ENCODE measurements at regions not wholly inside any gene's neighbourhood (a gene's known extent, or its start where the extent isn't known, plus 50 kb on each side); places are given as distances from the start of the nearest gene placed in this dataset.

DNA sequence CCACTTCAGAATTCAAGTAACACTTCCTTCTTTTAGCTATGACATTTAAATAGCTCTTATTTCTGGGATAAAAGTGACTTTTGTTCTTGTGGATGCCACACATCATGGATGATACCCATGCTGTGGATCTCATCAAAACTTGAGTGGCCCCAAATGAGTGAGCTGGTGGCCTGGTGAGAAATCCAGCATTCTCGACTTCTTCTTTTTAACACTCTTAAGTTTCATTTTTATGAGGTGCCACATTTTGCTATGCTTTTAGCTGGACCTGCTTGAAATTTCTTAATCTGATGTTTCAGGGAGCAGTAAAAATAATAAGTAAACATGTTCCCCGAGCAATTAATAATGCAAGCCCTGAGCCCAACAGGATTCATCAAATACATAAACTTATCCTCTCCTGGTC is 384.8 kb upstream of the MEF2C start (continued):
- TF ChIP-seq, protein P1, sequence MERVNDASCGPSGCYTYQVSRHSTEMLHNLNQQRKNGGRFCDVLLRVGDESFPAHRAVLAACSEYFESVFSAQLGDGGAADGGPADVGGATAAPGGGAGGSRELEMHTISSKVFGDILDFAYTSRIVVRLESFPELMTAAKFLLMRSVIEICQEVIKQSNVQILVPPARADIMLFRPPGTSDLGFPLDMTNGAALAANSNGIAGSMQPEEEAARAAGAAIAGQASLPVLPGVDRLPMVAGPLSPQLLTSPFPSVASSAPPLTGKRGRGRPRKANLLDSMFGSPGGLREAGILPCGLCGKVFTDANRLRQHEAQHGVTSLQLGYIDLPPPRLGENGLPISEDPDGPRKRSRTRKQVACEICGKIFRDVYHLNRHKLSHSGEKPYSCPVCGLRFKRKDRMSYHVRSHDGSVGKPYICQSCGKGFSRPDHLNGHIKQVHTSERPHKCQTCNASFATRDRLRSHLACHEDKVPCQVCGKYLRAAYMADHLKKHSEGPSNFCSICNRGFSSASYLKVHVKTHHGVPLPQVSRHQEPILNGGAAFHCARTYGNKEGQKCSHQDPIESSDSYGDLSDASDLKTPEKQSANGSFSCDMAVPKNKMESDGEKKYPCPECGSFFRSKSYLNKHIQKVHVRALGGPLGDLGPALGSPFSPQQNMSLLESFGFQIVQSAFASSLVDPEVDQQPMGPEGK (CRISPR knock-in tag; IDR thresholded peaks at IDR 0.05; ENCODE audit: borderline replicate concordance): no peak
- TF ChIP-seq ESRRG (CRISPR knock-in tag; IDR thresholded peaks at IDR 0.05) (no peak), GLIS3 (CRISPR knock-in tag; IDR thresholded peaks at IDR 0.05) (no peak)

DNA sequence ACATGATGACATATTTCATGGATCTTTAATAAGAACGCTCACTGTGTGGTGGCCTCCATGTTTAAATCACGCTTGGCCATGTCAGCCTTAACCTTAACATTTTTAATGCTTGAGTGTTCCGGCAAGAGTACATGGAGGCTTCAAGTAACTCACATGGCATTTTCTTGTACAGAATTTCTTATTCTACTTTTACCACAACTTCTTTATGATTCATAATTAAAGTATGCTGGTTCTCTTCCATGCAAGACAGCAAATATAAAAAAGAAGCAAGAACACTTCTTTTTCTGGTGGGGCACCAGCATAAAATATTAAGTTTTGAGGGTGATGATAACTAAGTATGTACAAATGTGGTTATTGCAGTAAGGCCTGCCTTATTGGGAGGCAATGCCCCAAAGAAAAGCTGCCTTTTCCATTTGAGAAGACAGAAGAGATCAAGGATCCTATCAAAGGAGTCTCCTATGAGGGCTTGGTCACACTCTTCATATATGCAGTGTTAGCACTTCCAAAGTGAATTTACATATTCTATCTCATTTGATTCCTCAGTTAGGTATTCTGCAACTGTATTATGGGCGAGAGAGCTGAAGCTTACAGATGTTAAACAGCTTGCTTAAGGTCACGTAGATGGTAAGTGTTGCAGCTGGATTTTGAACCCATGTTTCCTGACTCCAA is 382.7 kb upstream of the MEF2C start:
- peak; percentile 65 for ATAC-seq

DNA sequence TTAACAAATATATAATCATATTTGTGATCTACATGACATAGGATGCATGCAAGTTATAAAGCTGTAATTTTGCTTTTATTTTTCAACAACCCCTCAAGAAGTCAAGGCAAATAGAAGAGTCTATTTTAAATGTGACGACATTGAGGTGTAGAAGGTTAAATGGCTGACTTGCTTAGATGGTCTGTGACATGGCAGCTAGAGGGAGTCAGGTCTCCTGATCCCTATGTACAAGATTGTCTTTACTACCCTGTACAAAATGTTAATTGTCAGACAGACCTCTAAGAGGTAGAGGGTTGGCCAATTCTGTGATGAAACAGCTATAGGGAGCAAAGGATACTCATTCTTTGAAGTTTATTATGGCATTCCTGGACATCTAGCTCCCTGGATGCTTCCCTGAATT is 380.9 kb upstream of the MEF2C start:
- TF ChIP-seq SNAI2 (CRISPR knock-in tag; IDR thresholded peaks at IDR 0.05) (no peak), ZNF70 (CRISPR knock-in tag; IDR thresholded peaks at IDR 0.05) (no peak), ZFP30 (CRISPR knock-in tag; IDR thresholded peaks at IDR 0.05) (no peak), TCF4 (CRISPR knock-in tag; IDR thresholded peaks at IDR 0.05; ENCODE audit: borderline replicate concordance) (no peak), GLIS3 (CRISPR knock-in tag; IDR thresholded peaks at IDR 0.05) (no peak), ESRRG (CRISPR knock-in tag; IDR thresholded peaks at IDR 0.05) (no peak), ZFP3 (CRISPR knock-in tag; IDR thresholded peaks at IDR 0.05) (no peak), BACH2 (CRISPR knock-in tag; IDR thresholded peaks at IDR 0.05; ENCODE audit: borderline replicate concordance) (no peak), PPARA (CRISPR knock-in tag; IDR thresholded peaks at IDR 0.05; ENCODE audit: borderline replicate concordance) (no peak)
- TF ChIP-seq, protein P1 (CRISPR knock-in tag; IDR thresholded peaks at IDR 0.05; ENCODE audit: borderline replicate concordance): no peak
- ATAC-seq: no peak

More for the DNA sequence above, 382.7 kb upstream of the MEF2C start:
- TF ChIP-seq, protein P2, sequence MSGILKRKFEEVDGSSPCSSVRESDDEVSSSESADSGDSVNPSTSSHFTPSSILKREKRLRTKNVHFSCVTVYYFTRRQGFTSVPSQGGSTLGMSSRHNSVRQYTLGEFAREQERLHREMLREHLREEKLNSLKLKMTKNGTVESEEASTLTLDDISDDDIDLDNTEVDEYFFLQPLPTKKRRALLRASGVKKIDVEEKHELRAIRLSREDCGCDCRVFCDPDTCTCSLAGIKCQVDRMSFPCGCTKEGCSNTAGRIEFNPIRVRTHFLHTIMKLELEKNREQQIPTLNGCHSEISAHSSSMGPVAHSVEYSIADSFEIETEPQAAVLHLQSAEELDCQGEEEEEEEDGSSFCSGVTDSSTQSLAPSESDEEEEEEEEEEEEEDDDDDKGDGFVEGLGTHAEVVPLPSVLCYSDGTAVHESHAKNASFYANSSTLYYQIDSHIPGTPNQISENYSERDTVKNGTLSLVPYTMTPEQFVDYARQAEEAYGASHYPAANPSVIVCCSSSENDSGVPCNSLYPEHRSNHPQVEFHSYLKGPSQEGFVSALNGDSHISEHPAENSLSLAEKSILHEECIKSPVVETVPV (CRISPR knock-in tag; IDR thresholded peaks at IDR 0.05): no peak
- TF ChIP-seq SNAI2 (CRISPR knock-in tag; IDR thresholded peaks at IDR 0.05) (no peak), ESRRG (CRISPR knock-in tag; IDR thresholded peaks at IDR 0.05) (no peak), RARB (CRISPR knock-in tag; IDR thresholded peaks at IDR 0.05) (no peak), BACH2 (CRISPR knock-in tag; IDR thresholded peaks at IDR 0.05; ENCODE audit: borderline replicate concordance) (no peak)
- TF ChIP-seq, protein P3, sequence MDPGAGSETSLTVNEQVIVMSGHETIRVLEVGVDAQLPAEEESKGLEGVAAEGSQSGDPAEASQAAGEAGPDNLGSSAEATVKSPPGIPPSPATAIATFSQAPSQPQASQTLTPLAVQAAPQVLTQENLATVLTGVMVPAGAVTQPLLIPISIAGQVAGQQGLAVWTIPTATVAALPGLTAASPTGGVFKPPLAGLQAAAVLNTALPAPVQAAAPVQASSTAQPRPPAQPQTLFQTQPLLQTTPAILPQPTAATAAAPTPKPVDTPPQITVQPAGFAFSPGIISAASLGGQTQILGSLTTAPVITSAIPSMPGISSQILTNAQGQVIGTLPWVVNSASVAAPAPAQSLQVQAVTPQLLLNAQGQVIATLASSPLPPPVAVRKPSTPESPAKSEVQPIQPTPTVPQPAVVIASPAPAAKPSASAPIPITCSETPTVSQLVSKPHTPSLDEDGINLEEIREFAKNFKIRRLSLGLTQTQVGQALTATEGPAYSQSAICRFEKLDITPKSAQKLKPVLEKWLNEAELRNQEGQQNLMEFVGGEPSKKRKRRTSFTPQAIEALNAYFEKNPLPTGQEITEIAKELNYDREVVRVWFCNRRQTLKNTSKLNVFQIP (CRISPR knock-in tag; IDR thresholded peaks at IDR 0.05; ENCODE audit: borderline replicate concordance, low read depth): no peak
- TF ChIP-seq, protein P4, sequence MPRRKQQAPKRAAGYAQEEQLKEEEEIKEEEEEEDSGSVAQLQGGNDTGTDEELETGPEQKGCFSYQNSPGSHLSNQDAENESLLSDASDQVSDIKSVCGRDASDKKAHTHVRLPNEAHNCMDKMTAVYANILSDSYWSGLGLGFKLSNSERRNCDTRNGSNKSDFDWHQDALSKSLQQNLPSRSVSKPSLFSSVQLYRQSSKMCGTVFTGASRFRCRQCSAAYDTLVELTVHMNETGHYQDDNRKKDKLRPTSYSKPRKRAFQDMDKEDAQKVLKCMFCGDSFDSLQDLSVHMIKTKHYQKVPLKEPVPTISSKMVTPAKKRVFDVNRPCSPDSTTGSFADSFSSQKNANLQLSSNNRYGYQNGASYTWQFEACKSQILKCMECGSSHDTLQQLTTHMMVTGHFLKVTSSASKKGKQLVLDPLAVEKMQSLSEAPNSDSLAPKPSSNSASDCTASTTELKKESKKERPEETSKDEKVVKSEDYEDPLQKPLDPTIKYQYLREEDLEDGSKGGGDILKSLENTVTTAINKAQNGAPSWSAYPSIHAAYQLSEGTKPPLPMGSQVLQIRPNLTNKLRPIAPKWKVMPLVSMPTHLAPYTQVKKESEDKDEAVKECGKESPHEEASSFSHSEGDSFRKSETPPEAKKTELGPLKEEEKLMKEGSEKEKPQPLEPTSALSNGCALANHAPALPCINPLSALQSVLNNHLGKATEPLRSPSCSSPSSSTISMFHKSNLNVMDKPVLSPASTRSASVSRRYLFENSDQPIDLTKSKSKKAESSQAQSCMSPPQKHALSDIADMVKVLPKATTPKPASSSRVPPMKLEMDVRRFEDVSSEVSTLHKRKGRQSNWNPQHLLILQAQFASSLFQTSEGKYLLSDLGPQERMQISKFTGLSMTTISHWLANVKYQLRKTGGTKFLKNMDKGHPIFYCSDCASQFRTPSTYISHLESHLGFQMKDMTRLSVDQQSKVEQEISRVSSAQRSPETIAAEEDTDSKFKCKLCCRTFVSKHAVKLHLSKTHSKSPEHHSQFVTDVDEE (CRISPR knock-in tag; IDR thresholded peaks at IDR 0.05): no peak
- TF ChIP-seq, protein P5, sequence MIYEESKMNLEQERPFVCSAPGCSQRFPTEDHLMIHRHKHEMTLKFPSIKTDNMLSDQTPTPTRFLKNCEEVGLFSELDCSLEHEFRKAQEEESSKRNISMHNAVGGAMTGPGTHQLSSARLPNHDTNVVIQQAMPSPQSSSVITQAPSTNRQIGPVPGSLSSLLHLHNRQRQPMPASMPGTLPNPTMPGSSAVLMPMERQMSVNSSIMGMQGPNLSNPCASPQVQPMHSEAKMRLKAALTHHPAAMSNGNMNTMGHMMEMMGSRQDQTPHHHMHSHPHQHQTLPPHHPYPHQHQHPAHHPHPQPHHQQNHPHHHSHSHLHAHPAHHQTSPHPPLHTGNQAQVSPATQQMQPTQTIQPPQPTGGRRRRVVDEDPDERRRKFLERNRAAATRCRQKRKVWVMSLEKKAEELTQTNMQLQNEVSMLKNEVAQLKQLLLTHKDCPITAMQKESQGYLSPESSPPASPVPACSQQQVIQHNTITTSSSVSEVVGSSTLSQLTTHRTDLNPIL (CRISPR knock-in tag; IDR thresholded peaks at IDR 0.05; ENCODE audit: low read depth): no peak

DNA sequence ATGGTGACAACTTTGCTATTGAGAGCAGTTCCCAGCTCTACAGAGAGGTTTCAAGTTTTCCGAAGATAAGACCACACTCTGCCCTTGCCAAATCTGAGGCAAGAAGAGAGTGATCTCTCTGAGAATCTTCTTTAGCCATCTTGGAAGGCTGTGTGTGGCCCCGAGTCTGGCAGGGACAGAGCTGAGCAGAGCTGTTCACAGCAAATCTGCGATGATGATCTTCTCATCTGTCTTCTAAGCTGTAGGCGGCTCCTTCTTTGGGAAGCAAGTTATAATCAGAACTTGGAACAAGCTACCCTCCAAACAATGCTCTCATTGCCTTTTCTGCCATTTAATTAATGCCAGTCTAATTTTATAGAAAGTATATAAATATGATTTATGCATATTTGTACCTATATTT is 379.0 kb upstream of the MEF2C start:
- no peak for ATAC-seq
- no peak for TF ChIP-seq ZNF70 (CRISPR knock-in tag; IDR thresholded peaks at IDR 0.05)
- TF ChIP-seq GLIS3 (CRISPR knock-in tag; IDR thresholded peaks at IDR 0.05): no peak
- TF ChIP-seq ZNF8 (CRISPR knock-in tag; IDR thresholded peaks at IDR 0.05): no peak
- no peak for TF ChIP-seq RARB (CRISPR knock-in tag; IDR thresholded peaks at IDR 0.05)
- no peak for TF ChIP-seq CSDC2 (CRISPR knock-in tag; IDR thresholded peaks at IDR 0.05)
- TF ChIP-seq, protein P4 (CRISPR knock-in tag; IDR thresholded peaks at IDR 0.05): no peak
- TF ChIP-seq ZC3H10 (CRISPR knock-in tag; IDR thresholded peaks at IDR 0.05): no peak
- TF ChIP-seq TOX (CRISPR knock-in tag; IDR thresholded peaks at IDR 0.05; ENCODE audit: borderline replicate concordance): no peak
- TF ChIP-seq ZFP3 (CRISPR knock-in tag; IDR thresholded peaks at IDR 0.05): no peak
- TF ChIP-seq, protein P2 (CRISPR knock-in tag; IDR thresholded peaks at IDR 0.05): no peak
